Muscle of leg (tissue), 3 donors: ENCODE measurements at regions not wholly inside any gene's neighbourhood (a gene's known extent, or its start where the extent isn't known, plus 50 kb on each side); places are given as distances from the start of the nearest gene placed in this dataset.
A peak's percentile ranks its signal among the peaks of the same experiment; 100 is the strongest.

Experiments used
- DNase-seq: peaks from one replicate; pipeline ENCODE4 v3.0.0; 2013
- H3K27ac ChIP-seq: one replicate; pipeline ENCODE4 v1.5.1; 2013; ENCODE audit warnings: mild to moderate bottlenecking, low read length, control low read depth
- H3K27me3 ChIP-seq: one replicate; pipeline ENCODE4 v1.6.1; 2013; ENCODE audit warnings: low read length; ENCODE audit not compliant: control insufficient read depth, insufficient read depth
- H3K36me3 ChIP-seq: one replicate; pipeline ENCODE4 v1.6.1; 2013; ENCODE audit warnings: low read length; ENCODE audit not compliant: control insufficient read depth, insufficient read depth
- H3K4me1 ChIP-seq: one replicate; pipeline ENCODE4 v1.6.1; 2013; ENCODE audit warnings: low read length; ENCODE audit not compliant: control insufficient read depth, insufficient read depth
- H3K4me3 ChIP-seq: one replicate; pipeline ENCODE4 v1.5.1; 2013; ENCODE audit warnings: low read length, control low read depth
- H3K9me3 ChIP-seq: replicated peaks from 2 replicates; pipeline ENCODE4 v1.6.1; 2013; ENCODE audit warnings: low read depth, low read length; ENCODE audit not compliant: control insufficient read depth
- whole genome bisulfite sequencing: methylation state at CpG from one replicate; pipeline ENCODE4 v1.1.5; 2013; ENCODE audit warnings: missing lambda C conversion rate; ENCODE audit not compliant: insufficient coverage; 5-methylcytosine and 5-hydroxymethylcytosine counted together

DNA sequence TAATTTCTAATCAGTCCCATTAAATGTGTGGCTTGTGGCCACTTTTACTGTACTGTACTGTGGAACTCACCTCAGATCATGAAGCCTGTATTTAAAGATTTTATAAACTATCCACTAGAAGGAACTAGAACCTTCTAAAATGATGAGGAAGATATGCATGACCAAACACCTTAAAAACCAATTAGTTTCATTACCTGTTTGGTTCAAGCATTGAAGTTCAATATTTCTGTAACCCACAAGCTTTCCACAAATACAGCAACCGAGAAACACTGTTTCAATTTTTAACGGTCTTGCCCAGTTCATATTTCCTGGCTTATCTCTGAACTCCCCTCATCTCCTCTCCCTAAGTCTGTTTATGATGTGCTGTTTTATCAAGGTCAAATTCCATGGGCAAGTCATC, 264.3 kb upstream of the PLD5 start:
- DNase-seq, result no peak
- H3K4me3 ChIP-seq, result no peak overlapping the region
- H3K27me3 ChIP-seq, result no peaks in the 10 kb centered on the region
- no CpG with 5 or more reads among the region's 2 CpGs for WGBS
- no peak overlapping the region for H3K27ac ChIP-seq
- H3K9me3 ChIP-seq, result no peaks in the 10 kb centered on the region
- peaks cover 9% of the 10 kb centered on the region for H3K4me1 ChIP-seq
- no peaks in the 10 kb centered on the region for H3K36me3 ChIP-seq

GRCh38 chr1:242787968-242788367, 263.5 kb upstream of the PLD5 start:
- no peak for DNase-seq

DNA sequence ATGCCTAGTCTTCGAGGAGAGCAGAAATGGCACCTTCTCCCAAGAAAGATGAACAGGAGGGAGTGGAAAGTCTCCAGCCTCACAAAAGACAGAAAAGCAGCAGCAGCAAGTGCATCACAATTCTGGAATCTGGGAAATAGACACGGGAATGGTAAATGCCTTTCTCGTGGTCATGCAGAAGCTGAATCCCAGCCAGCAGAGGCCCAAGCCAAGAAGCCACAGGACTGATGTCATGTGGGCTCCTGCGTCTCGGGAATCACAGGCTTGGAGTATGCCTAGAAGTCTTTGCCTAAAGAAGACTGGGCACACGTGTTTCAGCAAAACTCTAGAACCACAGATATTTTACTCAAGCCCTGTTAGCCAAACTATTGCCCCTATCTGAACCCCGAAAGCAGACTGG, 260.3 kb upstream of the PLD5 start:
- Histone ChIP-seq H3K4me1 (peaks cover 9% of the 10 kb centered on the region), H3K27me3 (no peaks in the 10 kb centered on the region), H3K27ac (no peak overlapping the region), H3K9me3 (no peaks in the 10 kb centered on the region), H3K36me3 (no peaks in the 10 kb centered on the region), H3K4me3 (no peak overlapping the region)
- DNase-seq, result peak; percentile 26
- 48% methylated on average over 5 of the region's 7 CpGs for WGBS

More at GRCh38 chr1:242787968-242788367, 263.5 kb upstream of the PLD5 start:
- WGBS, result no CpG with 5 or more reads among the region's 2 CpGs
- Histone ChIP-seq H3K27me3 (no peaks in the 10 kb centered on the region), H3K27ac (no peak overlapping the region), H3K4me1 (peaks cover 9% of the 10 kb centered on the region), H3K4me3 (no peak overlapping the region), H3K9me3 (no peaks in the 10 kb centered on the region), H3K36me3 (no peaks in the 10 kb centered on the region)

- DNase-seq, result peak; percentile 51
- Histone ChIP-seq H3K27ac (no peak overlapping the region), H3K4me1 (peaks cover 9% of the 10 kb centered on the region), H3K4me3 (no peak overlapping the region), H3K9me3 (no peaks in the 10 kb centered on the region), H3K27me3 (no peaks in the 10 kb centered on the region), H3K36me3 (no peaks in the 10 kb centered on the region)
- WGBS, result 35% methylated on average over 4 of the region's 4 CpGs
Observed at GRCh38 chr1:242784084-242784483, 259.6 kb upstream of the PLD5 start.

DNA sequence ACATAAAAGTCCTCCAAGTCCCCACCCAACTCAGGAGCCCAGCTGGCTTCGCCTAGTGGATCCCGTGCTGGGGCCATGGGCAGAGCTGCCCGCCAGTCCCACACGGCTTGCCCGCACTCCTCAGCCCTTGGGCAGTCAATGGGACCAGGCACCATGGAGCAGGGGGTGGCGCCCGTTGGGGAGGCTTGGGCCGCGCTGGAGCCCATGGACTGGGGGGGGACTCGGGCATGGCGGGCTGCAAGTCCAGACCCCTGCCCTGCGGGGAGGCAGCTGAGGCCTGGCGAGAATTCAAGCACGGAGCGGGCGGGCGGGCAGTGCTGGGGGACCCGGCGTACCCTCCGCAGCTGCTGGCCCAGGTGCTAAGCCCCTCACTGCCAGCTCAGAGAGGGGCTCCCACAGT, 249.8 kb upstream of the PLD5 start:
- no peak overlapping the region for H3K27ac ChIP-seq
- H3K4me3 ChIP-seq, result no peak overlapping the region
- no peaks in the 10 kb centered on the region for H3K9me3 ChIP-seq
- H3K27me3 ChIP-seq, result no peaks in the 10 kb centered on the region
- 93% methylated on average over 19 of the region's 20 CpGs for WGBS
- no peak for DNase-seq
- peaks cover 2% of the 10 kb centered on the region for H3K4me1 ChIP-seq
- H3K36me3 ChIP-seq, result no peaks in the 10 kb centered on the region

GRCh38 chr1:242770366-242770765, 245.9 kb upstream of the PLD5 start:
- no peak overlapping the region for H3K4me3 ChIP-seq
- WGBS, result no CpG with 5 or more reads among the region's 1 CpG
- H3K4me1 ChIP-seq, result no peaks in the 10 kb centered on the region
- H3K9me3 ChIP-seq, result no peaks in the 10 kb centered on the region
- no peaks in the 10 kb centered on the region for H3K27me3 ChIP-seq
- DNase-seq, result no peak
- no peaks in the 10 kb centered on the region for H3K36me3 ChIP-seq
- H3K27ac ChIP-seq, result no peak overlapping the region

- WGBS, result no CpG with 5 or more reads among the region's 1 CpG
- Histone ChIP-seq H3K9me3 (no peaks in the 10 kb centered on the region), H3K4me1 (no peaks in the 10 kb centered on the region), H3K27ac (no peak overlapping the region), H3K4me3 (no peak overlapping the region), H3K27me3 (no peaks in the 10 kb centered on the region), H3K36me3 (no peaks in the 10 kb centered on the region)
- DNase-seq, result no peak
Observed at GRCh38 chr1:242764161-242764560, 239.7 kb upstream of the PLD5 start.

DNA sequence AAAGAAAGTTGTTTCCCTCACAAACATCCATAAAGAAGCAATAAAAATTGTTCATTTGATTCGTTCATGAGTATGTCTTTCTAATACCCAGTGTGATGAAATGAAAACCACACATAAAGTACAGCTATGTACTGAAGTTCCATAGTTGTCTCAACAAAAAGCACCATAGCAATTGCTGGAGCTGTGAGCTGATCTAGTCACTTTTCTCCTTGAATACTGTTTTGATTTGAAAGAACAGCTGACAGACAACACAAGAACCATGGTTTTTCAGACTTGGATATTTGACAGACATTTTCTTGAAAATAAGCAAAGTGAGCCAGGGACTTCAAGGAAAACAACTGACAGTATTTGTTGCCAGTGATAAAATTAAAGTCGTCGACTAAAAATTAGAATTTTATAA, 237.1 kb upstream of the PLD5 start:
- DNase-seq, result peak; percentile 39
- Histone ChIP-seq H3K27ac (peak overlapping the region; percentile 29), H3K36me3 (no peaks in the 10 kb centered on the region), H3K27me3 (no peaks in the 10 kb centered on the region), H3K9me3 (no peaks in the 10 kb centered on the region), H3K4me3 (no peak overlapping the region), H3K4me1 (no peaks in the 10 kb centered on the region)
- no CpG with 5 or more reads among the region's 3 CpGs for WGBS

GRCh38 chr1:242754926-242755325, 230.4 kb upstream of the PLD5 start:
- DNase-seq, result no peak
- no peaks in the 10 kb centered on the region for H3K27me3 ChIP-seq
- no peak overlapping the region for H3K4me3 ChIP-seq
- H3K4me1 ChIP-seq, result no peaks in the 10 kb centered on the region
- H3K27ac ChIP-seq, result no peak overlapping the region
- no peaks in the 10 kb centered on the region for H3K36me3 ChIP-seq
- WGBS, result 56% methylated on average over 5 of the region's 5 CpGs
- H3K9me3 ChIP-seq, result no peaks in the 10 kb centered on the region

DNA sequence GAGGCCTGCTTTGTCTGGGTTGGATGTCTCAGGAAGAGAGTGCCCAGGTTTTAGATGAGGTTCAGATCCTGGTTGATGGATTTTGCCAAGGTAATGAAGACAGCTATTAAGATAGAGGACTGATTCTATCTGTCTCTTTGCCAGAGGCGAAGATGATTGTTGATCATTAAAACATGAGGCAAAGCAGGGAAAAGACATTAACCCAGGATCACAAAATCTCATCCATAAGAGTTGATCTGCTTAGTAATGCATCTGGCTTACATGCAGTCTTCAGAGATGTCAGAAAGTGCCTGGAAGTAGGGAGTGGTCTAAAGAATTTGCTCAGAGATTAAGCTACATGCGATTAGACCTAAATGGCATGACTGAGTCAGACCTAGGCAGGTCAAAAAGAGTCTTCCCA, 229.6 kb upstream of the PLD5 start:
- Histone ChIP-seq H3K4me3 (no peak overlapping the region), H3K4me1 (no peaks in the 10 kb centered on the region), H3K36me3 (no peaks in the 10 kb centered on the region), H3K9me3 (no peaks in the 10 kb centered on the region), H3K27ac (no peak overlapping the region), H3K27me3 (no peaks in the 10 kb centered on the region)
- no peak for DNase-seq
- WGBS, result no CpG with 5 or more reads among the region's 2 CpGs

DNA sequence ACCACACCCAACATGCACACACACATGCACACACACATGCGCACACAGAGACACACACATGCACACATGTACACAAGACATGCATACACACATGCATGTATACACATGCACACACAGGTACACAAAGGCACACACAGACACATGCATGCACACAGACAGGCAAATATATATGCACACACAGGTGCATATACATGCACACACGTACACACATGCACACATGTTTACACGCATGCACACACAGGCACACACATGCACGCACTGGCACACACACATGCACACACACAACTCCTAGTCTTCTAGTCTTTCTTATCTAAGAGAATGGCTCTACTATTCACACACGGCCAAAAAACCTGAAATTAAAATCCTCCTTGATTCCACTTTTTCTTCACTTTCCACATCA, 222.7 kb upstream of the PLD5 start:
- Histone ChIP-seq H3K27ac (no peak overlapping the region), H3K4me1 (peaks cover 4% of the 10 kb centered on the region), H3K4me3 (no peak overlapping the region), H3K36me3 (no peaks in the 10 kb centered on the region), H3K9me3 (no peaks in the 10 kb centered on the region), H3K27me3 (no peaks in the 10 kb centered on the region)
- no peak for DNase-seq
- 88% methylated on average over 5 of the region's 5 CpGs for WGBS
